MM.1S (cell line): ENCODE measurements at regions not wholly inside any gene's neighbourhood (a gene's known extent, or its start where the extent isn't known, plus 50 kb on each side); places are given as distances from the start of the nearest gene placed in this dataset.

Source experiments
- DNase-seq: peaks from one replicate; pipeline ENCODE4 v3.0.0-alpha.2; 2015
- H2AFZ ChIP-seq: fragments of 300-600 bp; sonication (generic); 2 replicates; pipeline ENCODE4 v1.6.0; 2016; ENCODE audit warnings: antibody characterized with exemption, low read length
- H3F3A ChIP-seq: fragments of 300-600 bp; sonication (generic); 2 replicates; pipeline ENCODE4 v1.6.1; 2016; ENCODE audit warnings: mild to moderate bottlenecking, antibody characterized with exemption, low read length, moderate library complexity, mixed read lengths; ENCODE audit not compliant: insufficient read depth
- H3K27ac ChIP-seq: fragments of 300-600 bp; sonication (generic); 2 replicates; pipeline ENCODE4 v1.5.1; 2016; ENCODE audit warnings: mild to moderate bottlenecking, low read length
- H3K27me3 ChIP-seq: fragments of 300-600 bp; sonication (generic); replicated peaks from 2 replicates; pipeline ENCODE4 v1.6.0; 2016; ENCODE audit warnings: low read length; ENCODE audit not compliant: insufficient read depth
- H3K36me3 ChIP-seq: fragments of 300-600 bp; sonication (generic); replicated peaks from 2 replicates; pipeline ENCODE4 v1.6.1; 2016; ENCODE audit warnings: mild to moderate bottlenecking, low read length, mixed read lengths; ENCODE audit not compliant: insufficient read depth
- H3K4me1 ChIP-seq: fragments of 300-600 bp; sonication (generic); 2 replicates; pipeline ENCODE4 v1.6.1; 2016; ENCODE audit warnings: low read length, mixed read lengths
- H3K4me2 ChIP-seq: fragments of 300-600 bp; sonication (generic); 2 replicates; pipeline ENCODE4 v1.6.0; 2016; ENCODE audit warnings: low read depth, low read length
- H3K4me3 ChIP-seq: fragments of 300-600 bp; sonication (generic); 2 replicates; pipeline ENCODE4 v1.5.1; 2016; ENCODE audit warnings: low read length, mixed read lengths
- H3K79me2 ChIP-seq: fragments of 300-600 bp; sonication (generic); 2 replicates; pipeline ENCODE4 v1.6.1; 2016; ENCODE audit warnings: mixed run types, low read length, mixed read lengths
- H3K9ac ChIP-seq: fragments of 300-600 bp; sonication (generic); 2 replicates; pipeline ENCODE4 v1.6.1; 2016; ENCODE audit warnings: low read length, mixed read lengths
- H3K9me2 ChIP-seq: fragments of 300-600 bp; sonication (generic); replicated peaks from 2 replicates; pipeline ENCODE4 v1.6.1; 2016; ENCODE audit warnings: mild to moderate bottlenecking, low read length, mixed read lengths; ENCODE audit not compliant: insufficient read depth
- H3K9me3 ChIP-seq: fragments of 300-600 bp; sonication (generic); replicated peaks from 2 replicates; pipeline ENCODE4 v1.6.1; 2016; ENCODE audit warnings: mild to moderate bottlenecking, low read length, mixed read lengths; ENCODE audit not compliant: insufficient read depth
- H4K20me1 ChIP-seq: fragments of 300-600 bp; sonication (generic); 2 replicates; pipeline ENCODE4 v1.6.1; 2016; ENCODE audit warnings: mild to moderate bottlenecking, low read length, moderate library complexity, mixed read lengths; ENCODE audit not compliant: insufficient read depth
- CTCF ChIP-seq: fragments of 300-600 bp; sonication (generic); IDR thresholded peaks from 2 replicates; pipeline ENCODE4 v1.5.1; 2016; ENCODE audit warnings: antibody characterized with exemption, low read length, mixed read lengths
- EZH2 ChIP-seq: fragments of 300-600 bp; sonication (generic); optimal IDR thresholded peaks from 2 replicates; pipeline ENCODE3; 2017; ENCODE audit warnings: low read depth, mild to moderate bottlenecking, antibody characterized with exemption, low read length, mixed read lengths
- EZH2phosphoT487 ChIP-seq: fragments of 300-600 bp; sonication (generic); IDR thresholded peaks from 2 replicates; pipeline ENCODE4 v1.6.1; 2018; ENCODE audit warnings: antibody characterized with exemption, low read length

GRCh38 chr13:85148009-85148408 is 651.2 kb downstream of the SLITRK6 start:
- Histone ChIP-seq H3K27me3 (no peaks in the 10 kb centered on the region), H4K20me1 (no peaks in the 10 kb centered on the region), H3K27ac (no peak overlapping the region), H3K4me3 (no peak overlapping the region), H3K36me3 (no peaks in the 10 kb centered on the region), H3K9me2 (no peaks in the 10 kb centered on the region), H2AFZ (no peak overlapping the region), H3K9ac (no peak overlapping the region), H3K4me2 (no peak overlapping the region), H3K9me3 (no peaks in the 10 kb centered on the region), H3F3A (no peaks in the 10 kb centered on the region), H3K4me1 (no peaks in the 10 kb centered on the region), H3K79me2 (no peaks in the 10 kb centered on the region)
- TF ChIP-seq EZH2 (no peak), EZH2phosphoT487 (no peak), CTCF (no peak)
- DNase-seq, result no peak

GRCh38 chr13:85142351-85142927 is 656.8 kb downstream of the SLITRK6 start:
- TF ChIP-seq EZH2phosphoT487 (no peak), EZH2 (no peak), CTCF (no peak)
- no peaks in the 10 kb centered on the region for H3K4me1 ChIP-seq
- no peak for DNase-seq
- no peaks in the 10 kb centered on the region for H3K36me3 ChIP-seq
- H3K27ac ChIP-seq, result no peak overlapping the region
- H3K9me3 ChIP-seq, result no peaks in the 10 kb centered on the region
- no peaks in the 10 kb centered on the region for H3K9me2 ChIP-seq
- no peak overlapping the region for H3K4me3 ChIP-seq
- H2AFZ ChIP-seq, result no peak overlapping the region
- H3F3A ChIP-seq, result no peaks in the 10 kb centered on the region
- H3K27me3 ChIP-seq, result no peaks in the 10 kb centered on the region
- H3K4me2 ChIP-seq, result no peak overlapping the region
- H3K9ac ChIP-seq, result no peak overlapping the region
- H3K79me2 ChIP-seq, result no peaks in the 10 kb centered on the region
- H4K20me1 ChIP-seq, result no peaks in the 10 kb centered on the region

GRCh38 chr13:85141401-85141800 is 657.8 kb downstream of the SLITRK6 start:
- no peak overlapping the region for H3K9ac ChIP-seq
- H3K27ac ChIP-seq, result no peak overlapping the region
- H3K4me2 ChIP-seq, result no peak overlapping the region
- H2AFZ ChIP-seq, result no peak overlapping the region
- H3K4me1 ChIP-seq, result no peaks in the 10 kb centered on the region
- no peaks in the 10 kb centered on the region for H3K9me2 ChIP-seq
- H4K20me1 ChIP-seq, result no peaks in the 10 kb centered on the region
- no peaks in the 10 kb centered on the region for H3K36me3 ChIP-seq
- no peak for TF ChIP-seq EZH2phosphoT487
- no peak for TF ChIP-seq EZH2
- no peak for TF ChIP-seq CTCF
- H3F3A ChIP-seq, result no peaks in the 10 kb centered on the region
- DNase-seq, result no peak
- no peaks in the 10 kb centered on the region for H3K9me3 ChIP-seq
- no peaks in the 10 kb centered on the region for H3K27me3 ChIP-seq
- no peak overlapping the region for H3K4me3 ChIP-seq
- H3K79me2 ChIP-seq, result no peaks in the 10 kb centered on the region
